Neural crest cell (in vitro differentiated cells): ENCODE measurements at regions not wholly inside any gene's neighbourhood (a gene's known extent, or its start where the extent isn't known, plus 50 kb on each side); places are given as distances from the start of the nearest gene placed in this dataset.

ENCODE experiments used
- DNase-seq: peaks from one replicate; pipeline ENCODE4 v3.0.0; 2021; ENCODE audit warnings: low read depth, mixed read lengths, low spot score
- H3K27ac Mint-ChIP-seq: one replicate; pipeline ENCODE4 v1.8.0; 2021; ENCODE audit warnings: mild to moderate bottlenecking, mixed read lengths; ENCODE audit not compliant: unreplicated experiment
- H3K27me3 Mint-ChIP-seq: 2 replicates; pipeline ENCODE4 v1.8.0; 2021; ENCODE audit warnings: low read depth, mild to moderate bottlenecking, mixed read lengths
- H3K36me3 Mint-ChIP-seq: 2 replicates; pipeline ENCODE4 v1.8.0; 2021; ENCODE audit warnings: low read depth, mild to moderate bottlenecking, mixed read lengths
- H3K4me1 Mint-ChIP-seq: 2 replicates; pipeline ENCODE4 v1.8.0; 2021; ENCODE audit warnings: mixed read lengths
- H3K4me3 Mint-ChIP-seq: one replicate; pipeline ENCODE4 v1.8.0; 2021; ENCODE audit warnings: mild to moderate bottlenecking, mixed read lengths
- H3K9me3 Mint-ChIP-seq: 2 replicates; pipeline ENCODE4 v1.8.0; 2021; ENCODE audit warnings: mixed read lengths
- TF ChIP-seq, protein P1 (sequence below): fragments of 200-600 bp; sonication (generic); conservative IDR thresholded peaks from 2 replicates; pipeline ENCODE4 v1.5.0; 2021; ENCODE audit warnings: antibody characterized with exemption, mild to moderate bottlenecking

DNA sequence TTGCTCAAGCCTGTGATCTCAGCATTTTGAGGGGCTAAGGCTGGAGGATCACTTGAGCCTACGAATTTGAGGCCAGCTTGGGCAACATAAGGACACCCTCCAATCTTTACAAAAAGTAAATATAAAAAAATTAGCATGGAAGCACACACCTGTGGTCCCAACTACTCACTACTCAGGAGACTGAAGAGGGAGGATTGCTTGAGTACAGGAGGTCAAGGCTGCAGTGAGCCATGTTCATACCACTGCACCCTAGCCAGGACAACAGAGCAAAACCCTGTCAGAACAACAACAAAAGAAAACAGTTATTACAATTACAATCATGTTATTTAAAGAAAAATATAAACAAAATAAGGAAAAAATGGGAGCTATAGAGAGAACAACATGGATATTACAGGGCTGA, 82.5 kb upstream of the TNFAIP3 start:
- no peaks in the 10 kb centered on the region for H3K9me3 Mint-ChIP-seq
- no peaks in the 10 kb centered on the region for H3K27me3 Mint-ChIP-seq
- H3K4me3 Mint-ChIP-seq, result no peak overlapping the region
- no peak for DNase-seq
- H3K4me1 Mint-ChIP-seq, result no peaks in the 10 kb centered on the region
- no peaks in the 10 kb centered on the region for H3K36me3 Mint-ChIP-seq
- H3K27ac Mint-ChIP-seq, result no peak overlapping the region
- TF ChIP-seq, protein P1, sequence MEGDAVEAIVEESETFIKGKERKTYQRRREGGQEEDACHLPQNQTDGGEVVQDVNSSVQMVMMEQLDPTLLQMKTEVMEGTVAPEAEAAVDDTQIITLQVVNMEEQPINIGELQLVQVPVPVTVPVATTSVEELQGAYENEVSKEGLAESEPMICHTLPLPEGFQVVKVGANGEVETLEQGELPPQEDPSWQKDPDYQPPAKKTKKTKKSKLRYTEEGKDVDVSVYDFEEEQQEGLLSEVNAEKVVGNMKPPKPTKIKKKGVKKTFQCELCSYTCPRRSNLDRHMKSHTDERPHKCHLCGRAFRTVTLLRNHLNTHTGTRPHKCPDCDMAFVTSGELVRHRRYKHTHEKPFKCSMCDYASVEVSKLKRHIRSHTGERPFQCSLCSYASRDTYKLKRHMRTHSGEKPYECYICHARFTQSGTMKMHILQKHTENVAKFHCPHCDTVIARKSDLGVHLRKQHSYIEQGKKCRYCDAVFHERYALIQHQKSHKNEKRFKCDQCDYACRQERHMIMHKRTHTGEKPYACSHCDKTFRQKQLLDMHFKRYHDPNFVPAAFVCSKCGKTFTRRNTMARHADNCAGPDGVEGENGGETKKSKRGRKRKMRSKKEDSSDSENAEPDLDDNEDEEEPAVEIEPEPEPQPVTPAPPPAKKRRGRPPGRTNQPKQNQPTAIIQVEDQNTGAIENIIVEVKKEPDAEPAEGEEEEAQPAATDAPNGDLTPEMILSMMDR, result no peak

DNA sequence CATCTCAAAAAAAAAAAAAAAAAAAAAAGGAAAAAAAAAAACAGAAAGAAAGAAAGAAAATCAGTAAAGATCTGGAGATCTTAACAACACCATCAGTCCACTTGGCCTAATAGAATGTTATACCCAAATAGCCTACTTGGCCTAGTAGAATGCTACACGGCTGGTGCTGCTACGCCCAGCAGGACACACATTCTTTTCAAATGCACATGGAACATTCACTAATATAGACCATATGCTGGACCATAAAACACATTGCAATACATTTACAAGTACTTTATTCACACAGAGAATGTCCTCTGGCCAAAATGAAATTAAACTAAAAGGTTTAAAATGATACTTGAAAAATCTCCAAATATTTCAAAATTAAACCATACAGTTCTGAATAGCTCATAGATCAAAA, 80.0 kb upstream of the TNFAIP3 start:
- DNase-seq, result no peak
- no peaks in the 10 kb centered on the region for H3K9me3 Mint-ChIP-seq
- TF ChIP-seq, protein P1, result no peak
- H3K27ac Mint-ChIP-seq, result no peak overlapping the region
- H3K27me3 Mint-ChIP-seq, result no peaks in the 10 kb centered on the region
- H3K4me3 Mint-ChIP-seq, result no peak overlapping the region
- H3K4me1 Mint-ChIP-seq, result no peaks in the 10 kb centered on the region
- H3K36me3 Mint-ChIP-seq, result no peaks in the 10 kb centered on the region

DNA sequence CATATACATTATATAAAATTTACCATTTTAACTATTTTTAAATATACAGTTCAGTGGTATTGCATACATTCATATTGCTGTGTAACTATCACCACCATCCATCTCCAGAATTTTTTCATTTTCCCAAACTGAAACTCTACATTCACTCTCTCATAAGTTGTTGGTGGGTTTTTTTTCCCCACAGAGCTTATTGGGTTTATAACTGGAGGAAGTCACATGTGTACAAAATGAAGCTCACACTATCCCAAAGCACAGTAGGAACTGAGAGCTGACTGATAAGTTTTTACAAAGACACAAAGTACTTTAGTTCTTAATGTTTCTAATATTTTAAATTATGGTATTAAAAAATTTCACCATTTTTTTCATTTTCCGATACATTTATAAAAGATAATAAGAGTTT, 78.8 kb upstream of the TNFAIP3 start:
- no peaks in the 10 kb centered on the region for H3K27me3 Mint-ChIP-seq
- no peaks in the 10 kb centered on the region for H3K36me3 Mint-ChIP-seq
- no peaks in the 10 kb centered on the region for H3K9me3 Mint-ChIP-seq
- H3K4me3 Mint-ChIP-seq, result no peak overlapping the region
- no peak for DNase-seq
- TF ChIP-seq, protein P1, result no peak
- no peaks in the 10 kb centered on the region for H3K4me1 Mint-ChIP-seq
- H3K27ac Mint-ChIP-seq, result no peak overlapping the region

DNA sequence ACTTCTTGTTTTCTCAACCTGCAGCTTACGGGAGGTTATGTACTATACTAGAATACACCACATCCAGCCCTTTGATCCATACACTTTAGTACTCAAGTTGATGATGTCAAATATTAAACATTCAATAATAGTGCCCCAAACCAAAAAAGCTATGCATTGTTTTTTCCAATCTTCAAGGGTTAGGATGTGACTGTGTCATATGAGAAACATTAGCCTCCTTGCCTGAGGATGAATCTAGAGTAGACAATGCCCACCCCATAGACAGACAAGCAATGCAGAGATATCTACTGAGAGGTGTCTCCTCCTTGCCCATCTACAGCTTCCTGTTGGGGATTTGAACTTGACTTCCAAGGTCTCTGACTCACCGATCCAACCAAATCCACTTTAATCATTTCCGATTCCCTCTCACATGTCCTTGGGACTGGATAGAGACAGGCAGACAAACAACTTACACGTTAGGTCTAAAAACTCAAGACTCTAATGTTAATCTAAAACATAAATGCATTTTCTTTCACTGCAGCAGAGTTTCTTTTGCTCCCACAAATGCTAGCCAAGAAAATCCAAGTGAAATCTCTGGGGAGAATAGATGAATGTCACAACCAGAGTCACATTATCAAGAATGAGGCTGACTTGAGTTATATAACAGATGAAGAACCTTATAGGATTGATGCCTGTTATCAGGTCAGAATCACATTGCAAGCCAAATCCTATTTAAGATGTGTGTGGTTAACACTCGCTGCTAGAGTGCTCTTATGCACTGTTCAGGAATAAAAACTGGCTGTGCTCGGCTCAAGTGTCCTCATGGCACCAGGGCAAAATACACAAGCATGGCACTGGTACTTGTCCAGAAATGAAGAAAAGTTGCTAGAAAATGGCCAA, 75.5 kb upstream of the TNFAIP3 start:
- TF ChIP-seq, protein P1, result no peak
- Mint-ChIP-seq H3K36me3 (no peaks in the 10 kb centered on the region), H3K4me3 (no peak overlapping the region), H3K27ac (no peak overlapping the region), H3K9me3 (no peaks in the 10 kb centered on the region), H3K27me3 (no peaks in the 10 kb centered on the region), H3K4me1 (peaks cover 5% of the 10 kb centered on the region)
- no peak for DNase-seq

DNA sequence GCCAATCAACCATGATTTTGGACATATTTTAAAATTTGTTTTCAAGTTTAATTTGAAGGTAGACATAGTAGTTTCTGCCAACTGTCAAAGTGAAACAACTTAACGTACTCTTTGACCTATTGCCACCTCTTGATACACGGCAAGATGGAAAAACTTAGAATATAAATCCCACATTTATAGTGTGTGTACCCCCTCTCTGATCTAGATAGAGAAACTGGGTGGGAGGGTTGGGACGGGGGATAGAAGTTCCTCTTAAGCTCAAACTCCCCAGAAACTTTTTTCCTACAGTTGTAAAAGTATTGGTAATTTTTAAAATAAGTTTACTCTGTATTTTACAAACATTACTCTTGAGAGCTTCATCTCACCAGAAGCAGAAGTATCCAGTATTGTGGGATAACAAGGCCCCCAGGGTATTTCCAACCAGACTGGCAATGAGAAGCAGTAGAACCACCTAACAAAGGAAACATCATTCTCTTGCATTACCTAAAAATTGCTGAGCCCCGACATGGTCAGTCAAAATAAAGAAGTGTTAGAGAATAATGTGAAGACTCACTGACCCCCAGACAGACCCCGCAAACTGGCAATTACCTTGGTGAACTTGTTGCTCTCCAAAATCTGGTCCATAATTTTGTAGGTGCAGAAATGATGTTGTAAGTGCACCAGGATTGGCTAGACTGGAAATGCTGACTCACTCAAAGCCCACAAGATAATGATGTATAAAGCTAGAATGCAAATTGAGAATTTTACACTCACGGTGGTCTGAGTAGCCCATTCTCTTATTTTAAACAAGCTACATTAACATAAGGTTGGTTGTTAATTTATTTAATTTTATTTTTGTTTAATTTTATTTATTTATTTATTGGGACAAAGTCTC, 74.7 kb upstream of the TNFAIP3 start:
- H3K9me3 Mint-ChIP-seq, result no peaks in the 10 kb centered on the region
- no peak for DNase-seq
- H3K36me3 Mint-ChIP-seq, result no peaks in the 10 kb centered on the region
- no peak overlapping the region for H3K27ac Mint-ChIP-seq
- TF ChIP-seq, protein P1, result no peak
- H3K4me3 Mint-ChIP-seq, result no peak overlapping the region
- peaks cover 5% of the 10 kb centered on the region for H3K4me1 Mint-ChIP-seq
- no peaks in the 10 kb centered on the region for H3K27me3 Mint-ChIP-seq
